Parathyroid adenoma (tissue), 2 donors: ENCODE measurements at regions not wholly inside any gene's neighbourhood (a gene's known extent, or its start where the extent isn't known, plus 50 kb on each side); places are given as distances from the start of the nearest gene placed in this dataset.

Experiments
- H2AFZ ChIP-seq: fragments of 300-600 bp; sonication (generic); one replicate; pipeline ENCODE4 v1.7.0; 2017; ENCODE audit warnings: antibody characterized with exemption, mild to moderate bottlenecking
- H3K27ac ChIP-seq: fragments of 300-600 bp; sonication (generic); one replicate; pipeline ENCODE4 v1.7.0; 2017
- H3K27me3 ChIP-seq: fragments of 300-600 bp; sonication (generic); one replicate; pipeline ENCODE4 v1.7.0; 2017; ENCODE audit warnings: low read length; ENCODE audit not compliant: control insufficient read depth, insufficient read depth
- H3K36me3 ChIP-seq: fragments of 300-600 bp; sonication (generic); one replicate; pipeline ENCODE4 v1.7.0; 2017; ENCODE audit warnings: low read length; ENCODE audit not compliant: control insufficient read depth, insufficient read depth
- H3K4me1 ChIP-seq: fragments of 300-600 bp; sonication (generic); one replicate; pipeline ENCODE4 v1.7.0; 2017; ENCODE audit warnings: control low read depth
- H3K4me2 ChIP-seq: fragments of 300-600 bp; sonication (generic); one replicate; pipeline ENCODE4 v1.7.0; 2017; ENCODE audit warnings: low read length
- H3K4me3 ChIP-seq: fragments of 300-600 bp; sonication (generic); one replicate; pipeline ENCODE4 v1.7.0; 2017; ENCODE audit warnings: low read depth, low read length
- H3K79me2 ChIP-seq: fragments of 300-600 bp; sonication (generic); one replicate; pipeline ENCODE4 v1.7.0; 2017; ENCODE audit warnings: control low read depth
- H3K9ac ChIP-seq: fragments of 300-600 bp; sonication (generic); one replicate; pipeline ENCODE4 v1.7.0; 2017; ENCODE audit warnings: mild to moderate bottlenecking
- H3K9me3 ChIP-seq: fragments of 300-600 bp; sonication (generic); one replicate; pipeline ENCODE4 v1.7.0; 2017; ENCODE audit warnings: low read length; ENCODE audit not compliant: control insufficient read depth
- CTCF ChIP-seq: fragments of 300-600 bp; sonication (generic); IDR thresholded peaks from one replicate; pipeline ENCODE4 v1.7.0; 2017; ENCODE audit warnings: antibody characterized with exemption, mild to moderate bottlenecking
- donor health status: primary hyperparathyroidism.

DNA sequence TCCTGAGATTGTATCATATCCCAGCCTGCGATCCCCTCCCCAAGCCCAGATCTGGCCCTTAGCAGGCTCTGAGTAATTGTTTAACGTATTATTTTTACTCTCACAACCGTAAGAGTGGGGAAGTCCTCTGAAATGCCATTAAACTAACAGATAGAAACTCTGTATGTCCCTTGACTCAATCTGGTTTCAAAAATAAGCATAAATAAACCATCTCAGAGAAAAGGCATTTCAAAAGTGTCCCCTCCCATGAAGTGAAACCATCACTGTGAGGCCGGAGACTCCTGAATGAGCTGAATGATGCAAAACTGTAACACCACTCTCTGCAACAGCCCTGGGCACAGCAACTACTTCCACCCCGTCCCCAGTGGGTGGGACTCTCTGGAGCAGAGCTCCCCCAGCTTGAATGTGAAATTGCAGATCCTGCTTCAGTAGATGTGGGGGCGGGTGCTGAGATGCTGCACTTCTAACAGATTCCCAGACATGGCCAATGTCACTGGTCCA lies 104.1 kb downstream of the SYF2 start:
- Histone ChIP-seq H3K27ac (no peak overlapping the region), H3K4me3 (no peak overlapping the region), H3K4me1 (no peaks in the 10 kb centered on the region), H3K9ac (no peak overlapping the region), H3K36me3 (no peaks in the 10 kb centered on the region), H3K79me2 (no peaks in the 10 kb centered on the region), H2AFZ (no peak overlapping the region), H3K4me2 (no peak overlapping the region), H3K9me3 (no peaks in the 10 kb centered on the region), H3K27me3 (no peaks in the 10 kb centered on the region)
- no peak for TF ChIP-seq CTCF

GRCh38 chr1:25126562-25126961 lies 105.7 kb downstream of the SYF2 start:
- H3K9me3 ChIP-seq = no peaks in the 10 kb centered on the region
- H3K36me3 ChIP-seq = no peaks in the 10 kb centered on the region
- H3K27ac ChIP-seq = no peak overlapping the region
- no peaks in the 10 kb centered on the region for H3K79me2 ChIP-seq
- H3K9ac ChIP-seq = no peak overlapping the region
- H2AFZ ChIP-seq = no peak overlapping the region
- TF ChIP-seq CTCF = no peak
- H3K4me3 ChIP-seq = no peak overlapping the region
- H3K4me2 ChIP-seq = no peak overlapping the region
- no peaks in the 10 kb centered on the region for H3K27me3 ChIP-seq
- no peaks in the 10 kb centered on the region for H3K4me1 ChIP-seq

DNA sequence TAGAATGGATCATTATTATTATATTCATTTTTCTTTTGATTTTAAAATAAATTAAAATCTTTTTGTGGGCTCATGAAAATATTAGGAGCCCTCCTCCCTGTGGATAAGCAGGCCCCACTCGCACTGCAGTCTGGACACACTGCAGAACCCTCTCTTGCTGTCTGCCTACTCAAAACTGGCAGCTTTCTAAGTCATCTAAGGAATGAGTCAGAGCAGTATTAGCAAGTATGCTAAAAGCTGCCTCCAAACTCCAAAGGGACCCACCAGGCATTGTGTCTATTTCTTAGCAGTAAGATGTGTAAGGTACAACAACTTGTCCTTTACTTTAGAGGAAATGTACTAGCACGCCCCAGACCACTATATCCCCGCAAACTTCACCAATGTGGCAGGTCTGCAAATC lies 108.8 kb downstream of the SYF2 start:
- H3K4me1 ChIP-seq = no peaks in the 10 kb centered on the region
- TF ChIP-seq CTCF = no peak

GRCh38 chr1:25122747-25123146 lies 109.6 kb downstream of the SYF2 start:
- H3K27me3 ChIP-seq = no peaks in the 10 kb centered on the region
- no peak for TF ChIP-seq CTCF
- H3K4me3 ChIP-seq = no peak overlapping the region
- H3K27ac ChIP-seq = no peak overlapping the region
- H3K79me2 ChIP-seq = no peaks in the 10 kb centered on the region
- no peak overlapping the region for H3K9ac ChIP-seq
- H2AFZ ChIP-seq = no peak overlapping the region
- no peaks in the 10 kb centered on the region for H3K36me3 ChIP-seq
- H3K4me1 ChIP-seq = no peaks in the 10 kb centered on the region
- no peaks in the 10 kb centered on the region for H3K9me3 ChIP-seq
- no peak overlapping the region for H3K4me2 ChIP-seq

More for the DNA sequence above, 108.8 kb downstream of the SYF2 start:
- H3K27me3 ChIP-seq = no peaks in the 10 kb centered on the region
- H3K9me3 ChIP-seq = no peaks in the 10 kb centered on the region
- H3K79me2 ChIP-seq = no peaks in the 10 kb centered on the region
- no peaks in the 10 kb centered on the region for H3K36me3 ChIP-seq
- no peak overlapping the region for H3K4me3 ChIP-seq
- H2AFZ ChIP-seq = no peak overlapping the region
- no peak overlapping the region for H3K27ac ChIP-seq
- H3K9ac ChIP-seq = no peak overlapping the region
- no peak overlapping the region for H3K4me2 ChIP-seq

DNA sequence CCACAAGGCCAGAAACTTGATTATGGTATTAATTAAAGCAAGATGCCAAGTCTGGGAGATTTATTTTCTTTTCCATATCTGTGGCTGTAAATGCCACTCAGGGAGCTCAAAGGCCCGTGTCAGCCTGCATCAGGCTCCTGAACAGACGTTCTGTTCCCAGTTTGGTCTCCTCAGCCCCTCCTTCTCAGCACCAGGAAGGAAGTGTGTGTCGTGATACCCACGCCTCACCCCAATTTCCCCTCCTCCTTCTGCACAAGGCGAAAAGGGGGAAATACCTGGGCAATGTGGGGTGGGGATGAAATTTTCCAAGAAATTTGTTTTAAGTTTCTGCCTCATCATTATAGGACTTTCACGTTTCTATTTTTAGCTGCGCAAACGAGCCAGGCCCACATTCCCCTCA lies 112.0 kb downstream of the SYF2 start:
- Histone ChIP-seq H3K27me3 (no peaks in the 10 kb centered on the region), H3K9ac (no peak overlapping the region), H2AFZ (no peak overlapping the region), H3K27ac (no peak overlapping the region), H3K9me3 (no peaks in the 10 kb centered on the region), H3K79me2 (no peaks in the 10 kb centered on the region), H3K4me2 (no peak overlapping the region), H3K4me1 (no peaks in the 10 kb centered on the region), H3K4me3 (no peak overlapping the region), H3K36me3 (no peaks in the 10 kb centered on the region)
- no peak for TF ChIP-seq CTCF
